SU-DHL-6 (cell line): ENCODE measurements at regions not wholly inside any gene's neighbourhood (a gene's known extent, or its start where the extent isn't known, plus 50 kb on each side); places are given as distances from the start of the nearest gene placed in this dataset.

Experiments
- H2AFZ ChIP-seq: fragments of 200-600 bp; sonication (generic); 2 replicates; pipeline ENCODE4 v1.6.1; 2014; ENCODE audit warnings: low read depth, mild to moderate bottlenecking, moderate library complexity, mixed read lengths, antibody characterized with exemption, low read length; ENCODE audit not compliant: severe bottlenecking
- H3F3A ChIP-seq: fragments of 200-600 bp; shearing (Covaris generic); 2 replicates; pipeline ENCODE4 v1.6.0; 2016; ENCODE audit warnings: antibody characterized with exemption, mild to moderate bottlenecking; ENCODE audit not compliant: insufficient read depth
- H3K27ac ChIP-seq: fragments of 200-600 bp; sonication (generic); 2 replicates; pipeline ENCODE4 v1.5.1; 2016; ENCODE audit warnings: low read depth, mild to moderate bottlenecking, low read length, moderate library complexity, mixed read lengths
- H3K27me3 ChIP-seq: fragments of 200-600 bp; sonication (generic), shearing (Covaris generic); 2 replicates; pipeline ENCODE4 v1.6.0; 2014; ENCODE audit warnings: mild to moderate bottlenecking, low read length
- H3K36me3 ChIP-seq: fragments of 200-600 bp; sonication (generic); 2 replicates; pipeline ENCODE4 v1.6.1; 2014; ENCODE audit warnings: mild to moderate bottlenecking, low read length, mixed read lengths
- H3K4me2 ChIP-seq: fragments of 300-600, 200-600 bp; shearing (Covaris generic), sonication (generic); 2 replicates; pipeline ENCODE4 v1.6.0; 2014; ENCODE audit warnings: low read length, low read depth, mild to moderate bottlenecking; ENCODE audit not compliant: poor library complexity, severe bottlenecking
- H3K4me3 ChIP-seq: fragments of 200-600 bp; sonication (generic); 2 replicates; pipeline ENCODE4 v1.5.1; 2014; ENCODE audit warnings: antibody characterized with exemption, low read length, mild to moderate bottlenecking, mixed read lengths; ENCODE audit not compliant: insufficient read depth, poor library complexity, severe bottlenecking
- H3K79me2 ChIP-seq: fragments of 200-600 bp; sonication (generic); 2 replicates; pipeline ENCODE4 v1.6.1; 2014; ENCODE audit warnings: mild to moderate bottlenecking, low read length, moderate library complexity; ENCODE audit not compliant: insufficient read depth
- H3K9ac ChIP-seq: fragments of 200-600 bp; sonication (generic); 2 replicates; pipeline ENCODE4 v1.7.0; 2014; ENCODE audit warnings: mild to moderate bottlenecking, low read length
- H3K9me2 ChIP-seq: fragments of 200-600 bp; sonication (generic); replicated peaks from 2 replicates; pipeline ENCODE4 v1.6.1; 2014; ENCODE audit warnings: low read length; ENCODE audit not compliant: insufficient read depth
- H3K9me3 ChIP-seq: fragments of 200-600 bp; sonication (generic); 2 replicates; pipeline ENCODE4 v1.6.1; 2014; ENCODE audit warnings: low read length, mixed read lengths; ENCODE audit not compliant: insufficient read depth
- H4K20me1 ChIP-seq: fragments of 200-600 bp; sonication (generic); 2 replicates; pipeline ENCODE4 v1.6.1; 2014; ENCODE audit warnings: low read depth, mild to moderate bottlenecking, antibody characterized with exemption, low read length, moderate library complexity, mixed read lengths
- EZH2phosphoT487 ChIP-seq: fragments of 200-600 bp; sonication (generic), shearing (Covaris generic); conservative IDR thresholded peaks from 2 replicates; pipeline ENCODE4 v1.6.1; 2018; ENCODE audit warnings: mild to moderate bottlenecking, antibody characterized with exemption, low read length, moderate library complexity, mixed read lengths
- TF ChIP-seq, protein P1 (sequence below): fragments of 200-600 bp; sonication (generic); IDR thresholded peaks from one replicate; pipeline ENCODE4 v1.5.1; 2017; ENCODE audit warnings: antibody characterized with exemption, mild to moderate bottlenecking, low read length, moderate library complexity; ENCODE audit not compliant: insufficient read depth, poor library complexity, severe bottlenecking

DNA sequence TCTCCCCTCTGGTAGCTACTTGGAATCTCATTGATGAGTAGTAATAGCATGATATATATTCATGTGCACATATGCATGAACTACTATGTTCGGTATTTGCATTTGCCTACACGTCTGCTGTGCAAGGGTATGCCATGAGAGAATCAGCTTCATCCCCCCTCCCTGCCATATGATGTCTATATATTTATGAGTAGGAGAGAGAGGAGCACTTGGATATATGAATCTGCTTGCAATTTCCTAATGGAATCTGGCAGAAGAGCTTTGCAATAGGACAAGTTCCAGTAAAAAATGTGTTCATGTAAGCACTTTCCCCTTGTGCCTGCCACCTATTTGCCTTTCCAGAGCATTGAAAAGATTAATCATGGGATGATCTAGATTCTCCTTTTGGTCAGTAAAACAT lies 76.2 kb upstream of the BACH2 start:
- Histone ChIP-seq H4K20me1 (no peaks in the 10 kb centered on the region), H3K27ac (no peak overlapping the region), H3K9ac (no peak overlapping the region), H3K27me3 (no peaks in the 10 kb centered on the region), H3K4me3 (no peak overlapping the region), H3K36me3 (no peaks in the 10 kb centered on the region), H3K9me2 (no peaks in the 10 kb centered on the region), H3K9me3 (no peaks in the 10 kb centered on the region), H3K79me2 (no peaks in the 10 kb centered on the region), H3F3A (peaks cover 28% of the 10 kb centered on the region), H3K4me2 (no peak overlapping the region), H2AFZ (no peak overlapping the region)
- TF ChIP-seq, protein P1, sequence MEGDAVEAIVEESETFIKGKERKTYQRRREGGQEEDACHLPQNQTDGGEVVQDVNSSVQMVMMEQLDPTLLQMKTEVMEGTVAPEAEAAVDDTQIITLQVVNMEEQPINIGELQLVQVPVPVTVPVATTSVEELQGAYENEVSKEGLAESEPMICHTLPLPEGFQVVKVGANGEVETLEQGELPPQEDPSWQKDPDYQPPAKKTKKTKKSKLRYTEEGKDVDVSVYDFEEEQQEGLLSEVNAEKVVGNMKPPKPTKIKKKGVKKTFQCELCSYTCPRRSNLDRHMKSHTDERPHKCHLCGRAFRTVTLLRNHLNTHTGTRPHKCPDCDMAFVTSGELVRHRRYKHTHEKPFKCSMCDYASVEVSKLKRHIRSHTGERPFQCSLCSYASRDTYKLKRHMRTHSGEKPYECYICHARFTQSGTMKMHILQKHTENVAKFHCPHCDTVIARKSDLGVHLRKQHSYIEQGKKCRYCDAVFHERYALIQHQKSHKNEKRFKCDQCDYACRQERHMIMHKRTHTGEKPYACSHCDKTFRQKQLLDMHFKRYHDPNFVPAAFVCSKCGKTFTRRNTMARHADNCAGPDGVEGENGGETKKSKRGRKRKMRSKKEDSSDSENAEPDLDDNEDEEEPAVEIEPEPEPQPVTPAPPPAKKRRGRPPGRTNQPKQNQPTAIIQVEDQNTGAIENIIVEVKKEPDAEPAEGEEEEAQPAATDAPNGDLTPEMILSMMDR, result no peak
- TF ChIP-seq EZH2phosphoT487, result no peak

DNA sequence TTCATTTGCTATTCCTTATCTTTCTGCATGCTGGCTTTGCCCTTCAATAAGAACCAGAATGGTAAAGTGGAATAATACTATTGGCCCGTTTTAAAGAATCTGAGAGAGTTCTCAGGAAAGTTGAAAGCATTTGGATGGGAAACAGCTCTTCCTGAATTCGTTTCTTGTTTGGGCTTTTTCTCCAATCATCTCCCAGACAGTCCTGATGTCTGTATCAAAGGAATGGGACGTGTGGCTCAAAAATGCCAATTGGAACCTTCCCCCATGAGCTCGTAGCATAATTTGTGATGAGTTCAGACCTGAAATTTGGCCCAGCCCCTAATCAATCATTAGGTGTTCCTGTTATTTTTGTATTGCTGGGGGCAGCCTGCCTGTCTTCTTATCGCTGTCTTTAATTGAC lies 75.8 kb upstream of the BACH2 start:
- TF ChIP-seq, protein P1, result no peak
- TF ChIP-seq EZH2phosphoT487, result no peak
- H3K4me2 ChIP-seq, result no peak overlapping the region
- H3K27ac ChIP-seq, result no peak overlapping the region
- peaks cover 28% of the 10 kb centered on the region for H3F3A ChIP-seq
- H2AFZ ChIP-seq, result no peak overlapping the region
- no peaks in the 10 kb centered on the region for H3K36me3 ChIP-seq
- H3K27me3 ChIP-seq, result no peaks in the 10 kb centered on the region
- no peak overlapping the region for H3K9ac ChIP-seq
- H3K79me2 ChIP-seq, result no peaks in the 10 kb centered on the region
- no peak overlapping the region for H3K4me3 ChIP-seq
- no peaks in the 10 kb centered on the region for H3K9me2 ChIP-seq
- no peaks in the 10 kb centered on the region for H3K9me3 ChIP-seq
- no peaks in the 10 kb centered on the region for H4K20me1 ChIP-seq

DNA sequence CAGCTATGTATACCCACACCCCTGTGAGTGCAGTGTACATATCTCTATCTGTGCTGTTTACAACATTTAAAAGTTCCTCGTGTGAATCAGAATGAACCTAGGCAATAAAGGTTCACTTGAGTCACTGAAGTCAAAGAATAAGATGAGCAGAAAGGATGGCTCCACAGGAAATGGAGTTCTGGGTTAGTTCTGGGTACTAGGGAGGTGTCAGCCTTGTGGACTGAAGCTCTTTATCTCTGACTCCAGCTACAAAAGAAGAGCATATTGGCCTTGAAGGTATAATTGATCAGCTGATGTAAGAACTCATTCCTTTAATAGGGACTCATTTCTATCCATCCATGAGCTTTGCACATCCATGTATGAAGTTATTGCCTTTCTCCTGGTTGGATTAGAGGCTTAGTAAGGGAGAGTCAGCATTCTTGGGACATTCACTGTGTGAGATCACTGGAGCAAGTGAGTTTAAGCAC lies 73.9 kb upstream of the BACH2 start:
- H3K4me2 ChIP-seq, result no peak overlapping the region

More for the DNA sequence above, 73.9 kb upstream of the BACH2 start:
- TF ChIP-seq EZH2phosphoT487, result no peak
- TF ChIP-seq, protein P1, result no peak
- no peaks in the 10 kb centered on the region for H3K9me3 ChIP-seq
- no peaks in the 10 kb centered on the region for H3K36me3 ChIP-seq
- H3K9me2 ChIP-seq, result no peaks in the 10 kb centered on the region
- peaks cover 12% of the 10 kb centered on the region for H3F3A ChIP-seq
- no peaks in the 10 kb centered on the region for H4K20me1 ChIP-seq
- no peak overlapping the region for H3K9ac ChIP-seq
- no peak overlapping the region for H3K27ac ChIP-seq
- H3K4me3 ChIP-seq, result no peak overlapping the region
- no peaks in the 10 kb centered on the region for H3K79me2 ChIP-seq
- H2AFZ ChIP-seq, result no peak overlapping the region
- no peaks in the 10 kb centered on the region for H3K27me3 ChIP-seq
